Endodermal cell (in vitro differentiated cells): ENCODE measurements at regions not wholly inside any gene's neighbourhood (a gene's known extent, or its start where the extent isn't known, plus 50 kb on each side); places are given as distances from the start of the nearest gene placed in this dataset.
A peak's percentile ranks its signal among the peaks of the same experiment; 100 is the strongest.

ENCODE experiments used
- DNase-seq: peaks from one replicate; pipeline ENCODE4 v3.0.0-alpha.2; 2017
- H3K27ac ChIP-seq: 2 replicates; pipeline ENCODE4 v1.5.1; 2013; ENCODE audit warnings: mild to moderate bottlenecking, low read depth, low read length, moderate library complexity
- H3K27me3 ChIP-seq: 2 replicates; pipeline ENCODE4 v1.6.1; 2013; ENCODE audit warnings: mild to moderate bottlenecking, low read length, moderate library complexity; ENCODE audit not compliant: insufficient read depth, control insufficient read depth, poor library complexity, severe bottlenecking
- H3K36me3 ChIP-seq: 2 replicates; pipeline ENCODE4 v1.7.0; 2013; ENCODE audit warnings: mild to moderate bottlenecking, low read length, moderate library complexity; ENCODE audit not compliant: control insufficient read depth, insufficient read depth
- H3K4me1 ChIP-seq: one replicate; pipeline ENCODE4 v1.7.0; 2013; ENCODE audit warnings: low read length; ENCODE audit not compliant: control insufficient read depth, insufficient read depth
- H3K4me3 ChIP-seq: 2 replicates; pipeline ENCODE4 v1.5.1; 2013; ENCODE audit warnings: mild to moderate bottlenecking, low read length, moderate library complexity
- H3K9ac ChIP-seq: 2 replicates; pipeline ENCODE4 v1.6.1; 2013; ENCODE audit warnings: mild to moderate bottlenecking, low read length, moderate library complexity; ENCODE audit not compliant: poor library complexity, severe bottlenecking; ENCODE audit errors: extremely low read depth
- H3K9me3 ChIP-seq: 2 replicates; pipeline ENCODE4 v1.6.1; 2013; ENCODE audit warnings: mild to moderate bottlenecking, low read length, moderate library complexity; ENCODE audit not compliant: control insufficient read depth
- H3K27ac Mint-ChIP-seq: 2 replicates; pipeline ENCODE4 v1.8.0; 2020; ENCODE audit warnings: mixed read lengths
- H3K27me3 Mint-ChIP-seq: 2 replicates; pipeline ENCODE4 v1.8.0; 2021; ENCODE audit warnings: mild to moderate bottlenecking, mixed read lengths; ENCODE audit not compliant: insufficient read depth
- H3K36me3 Mint-ChIP-seq: 2 replicates; pipeline ENCODE4 v1.8.0; 2020; ENCODE audit warnings: low read depth, mixed read lengths
- H3K4me1 Mint-ChIP-seq: 2 replicates; pipeline ENCODE4 v1.8.0; 2020; ENCODE audit warnings: mixed read lengths
- H3K4me3 Mint-ChIP-seq: 2 replicates; pipeline ENCODE4 v1.8.0; 2020; ENCODE audit warnings: mild to moderate bottlenecking, moderate library complexity, mixed read lengths
- H3K9me3 Mint-ChIP-seq: 2 replicates; pipeline ENCODE4 v1.8.0; 2020; ENCODE audit warnings: mild to moderate bottlenecking, mixed read lengths
- CTCF ChIP-seq: fragments of 200-600 bp; sonication (generic); conservative IDR thresholded peaks from 2 replicates; pipeline ENCODE4 v1.5.0; 2021; ENCODE audit warnings: antibody characterized with exemption, mild to moderate bottlenecking
- WGBS, 2 experiments: methylation state at CpG; one replicate each; pipeline versions ENCODE4 v1.1.5 to v1.1.7; 2013; ENCODE audit warnings: missing lambda C conversion rate in 2 of 2, mixed read lengths in 1 of 2; ENCODE audit not compliant: insufficient coverage in 1 of 2, insufficient read length in 1 of 2; 5-methylcytosine and 5-hydroxymethylcytosine counted together

DNA sequence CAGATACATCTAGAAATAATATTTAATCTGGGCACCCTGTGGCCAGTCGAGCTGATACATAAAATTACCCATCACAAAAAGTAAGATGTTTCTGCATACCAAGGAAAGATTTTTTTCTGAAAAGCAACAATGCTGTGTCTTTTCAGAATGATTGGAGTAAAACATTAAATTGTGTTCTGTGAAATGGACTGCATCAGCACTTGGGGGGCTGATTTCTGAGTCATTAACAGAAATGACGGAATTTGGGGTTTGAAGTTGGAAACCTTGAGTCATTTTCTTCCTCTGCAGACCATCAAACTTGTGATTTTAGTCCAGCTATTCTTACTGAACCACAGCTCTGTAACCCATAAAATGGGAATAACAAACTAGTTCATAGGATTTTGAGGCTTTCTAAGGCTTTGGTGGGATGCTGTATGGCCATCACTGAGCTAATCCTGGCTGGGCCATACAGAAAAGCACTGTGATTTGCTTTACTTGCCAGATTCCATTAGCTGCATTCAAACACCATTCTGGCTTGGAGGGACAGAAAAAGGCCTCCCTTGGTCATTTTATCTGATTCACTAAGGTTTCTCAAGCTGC is 739.4 kb upstream of the IGFBP3 start:
- H3K4me3 ChIP-seq, result no peak overlapping the region
- Mint-ChIP-seq H3K4me1 (no peaks in the 10 kb centered on the region), H3K9me3 (no peaks in the 10 kb centered on the region), H3K4me3 (no peak overlapping the region), H3K27me3 (no peaks in the 10 kb centered on the region), H3K27ac (no peak overlapping the region), H3K36me3 (no peaks in the 10 kb centered on the region)
- 88 to 100% methylated on average over 1 to 2 of the region's 2 CpGs for WGBS, 2 experiments
- H3K9ac ChIP-seq, result no peak overlapping the region
- H3K27me3 ChIP-seq, result no peaks in the 10 kb centered on the region
- no peaks in the 10 kb centered on the region for H3K4me1 ChIP-seq
- no peaks in the 10 kb centered on the region for H3K9me3 ChIP-seq
- no peaks in the 10 kb centered on the region for H3K36me3 ChIP-seq
- no peak overlapping the region for H3K27ac ChIP-seq
- DNase-seq, result no peak
- no peak for TF ChIP-seq CTCF

- Histone ChIP-seq H3K4me1 (no peaks in the 10 kb centered on the region), H3K27me3 (no peaks in the 10 kb centered on the region), H3K9ac (no peak overlapping the region), H3K9me3 (no peaks in the 10 kb centered on the region), H3K36me3 (no peaks in the 10 kb centered on the region), H3K4me3 (no peak overlapping the region), H3K27ac (no peak overlapping the region)
- Mint-ChIP-seq H3K36me3 (no peaks in the 10 kb centered on the region), H3K27me3 (no peaks in the 10 kb centered on the region), H3K4me1 (no peaks in the 10 kb centered on the region), H3K4me3 (no peak overlapping the region), H3K9me3 (no peaks in the 10 kb centered on the region), H3K27ac (no peak overlapping the region)
- DNase-seq, result no peak
- TF ChIP-seq CTCF, result no peak
- WGBS, 2 experiments, result 91 to 100% methylated on average over 1 of the region's 1 CpG
These were observed 737.2 kb upstream of the IGFBP3 start for GRCh38 chr7:46658281-46658680.

DNA sequence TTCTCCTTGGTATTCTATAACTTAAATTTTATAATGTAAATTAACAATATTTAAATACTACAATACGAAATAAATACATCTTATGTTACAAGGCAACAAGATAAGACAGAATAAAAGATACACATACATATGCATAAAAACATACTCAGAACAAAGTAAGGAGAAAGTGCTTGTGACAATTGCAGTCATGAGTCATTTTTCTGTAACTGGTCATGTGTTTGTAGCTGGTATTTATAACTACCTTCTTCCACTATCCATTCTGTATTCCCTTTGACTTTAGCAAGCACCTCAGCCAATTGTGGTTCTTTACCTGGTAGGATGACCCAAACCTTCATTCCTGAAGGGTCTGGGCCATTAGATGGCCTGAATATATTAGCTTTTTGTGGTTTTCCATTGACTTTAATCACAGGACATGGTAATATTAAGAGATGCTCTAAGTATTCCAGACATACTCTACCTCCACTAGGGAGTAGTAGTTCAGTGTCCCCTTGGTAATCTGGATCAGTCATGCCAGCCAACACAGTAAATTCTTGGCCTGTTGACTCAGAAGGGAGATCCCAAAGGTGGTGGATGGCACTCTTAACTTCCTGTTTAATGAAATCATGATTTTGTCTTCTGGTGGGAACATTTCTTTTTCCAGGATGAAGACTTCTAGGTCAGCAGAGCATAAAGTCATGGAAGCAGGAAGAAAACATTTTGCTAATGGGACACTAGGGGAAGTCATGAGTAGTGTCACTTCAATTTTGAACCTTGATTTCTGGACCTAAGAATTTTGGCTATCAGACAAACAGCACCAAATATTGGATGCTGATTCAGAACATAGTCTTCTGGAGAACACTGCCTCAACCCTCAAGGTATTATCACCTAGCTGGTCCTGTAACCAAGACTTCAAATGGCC is 733.7 kb upstream of the IGFBP3 start:
- no peak for DNase-seq
- Mint-ChIP-seq H3K27ac (no peak overlapping the region), H3K36me3 (no peaks in the 10 kb centered on the region), H3K4me3 (no peak overlapping the region), H3K27me3 (no peaks in the 10 kb centered on the region), H3K4me1 (no peaks in the 10 kb centered on the region), H3K9me3 (no peaks in the 10 kb centered on the region)
- no peak overlapping the region for H3K27ac ChIP-seq
- TF ChIP-seq CTCF, result peak; percentile 42
- H3K4me1 ChIP-seq, result no peaks in the 10 kb centered on the region
- no peaks in the 10 kb centered on the region for H3K36me3 ChIP-seq
- H3K27me3 ChIP-seq, result no peaks in the 10 kb centered on the region
- 75% methylated on average over 1 of the region's 1 CpG; no CpG with 5 or more reads in 1 of the 2 experiments for WGBS, 2 experiments
- H3K9me3 ChIP-seq, result no peaks in the 10 kb centered on the region
- no peak overlapping the region for H3K4me3 ChIP-seq
- no peak overlapping the region for H3K9ac ChIP-seq
